HEK293T (cell line): ENCODE measurements at regions not wholly inside any gene's neighbourhood (a gene's known extent, or its start where the extent isn't known, plus 50 kb on each side); places are given as distances from the start of the nearest gene placed in this dataset.

Experiments
- BHLHE40 ChIP-seq: fragments of 450-650 bp; IDR thresholded peaks from 2 replicates; pipeline ENCODE4 v1.6.1; 2016; ENCODE audit warnings: mild to moderate bottlenecking, moderate library complexity, borderline replicate concordance
- FOXA1 ChIP-seq: fragments of 450-650 bp; IDR thresholded peaks from 2 replicates; pipeline ENCODE4 v1.6.1; 2016; ENCODE audit warnings: mild to moderate bottlenecking
- HDGF ChIP-seq: fragments of 450-650 bp; IDR thresholded peaks from 2 replicates; pipeline ENCODE4 v1.6.1; 2017; ENCODE audit warnings: antibody characterized with exemption, borderline replicate concordance
- LEF1 ChIP-seq: fragments of 450-650 bp; IDR thresholded peaks from 2 replicates; pipeline ENCODE4 v1.6.1; 2017; ENCODE audit warnings: mild to moderate bottlenecking, borderline replicate concordance
- PKNOX1 ChIP-seq: fragments of 450-650 bp; IDR thresholded peaks from 2 replicates; pipeline ENCODE4 v1.6.1; 2016
- SUZ12 ChIP-seq: fragments of 450-650 bp; IDR thresholded peaks from 2 replicates; pipeline ENCODE4 v1.6.1; 2016; ENCODE audit warnings: mild to moderate bottlenecking
- TARDBP ChIP-seq: fragments of 450-650 bp; IDR thresholded peaks from 2 replicates; pipeline ENCODE4 v1.6.1; 2016

DNA sequence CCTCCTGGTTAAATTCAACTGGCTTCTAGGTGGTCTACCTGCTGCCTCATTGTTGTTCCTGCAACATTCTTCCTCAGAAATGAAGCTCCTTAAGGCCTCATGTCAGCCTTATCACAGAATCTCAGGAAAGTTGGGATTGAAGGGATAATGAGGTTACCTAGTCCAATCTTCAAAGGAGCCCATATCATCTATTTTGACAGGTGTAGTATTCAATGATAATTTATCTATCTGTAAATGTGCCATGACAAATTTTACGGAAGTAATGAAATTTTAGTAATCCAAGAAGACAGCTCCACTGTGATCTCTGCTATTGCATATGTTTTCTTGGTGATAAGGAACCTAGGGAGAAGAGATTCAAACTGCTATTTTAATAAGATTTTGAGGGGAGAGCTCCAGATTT lies 973.8 kb downstream of the ROBO2 start:
- TF ChIP-seq LEF1 (no peak), FOXA1 (no peak), TARDBP (no peak), BHLHE40 (no peak), PKNOX1 (no peak), SUZ12 (no peak), HDGF (no peak)
